ENCODE measurements at regions not wholly inside any gene's neighbourhood (a gene's known extent, or its start where the extent isn't known, plus 50 kb on each side); places are given as distances from the start of the nearest gene placed in this dataset.

DNA sequence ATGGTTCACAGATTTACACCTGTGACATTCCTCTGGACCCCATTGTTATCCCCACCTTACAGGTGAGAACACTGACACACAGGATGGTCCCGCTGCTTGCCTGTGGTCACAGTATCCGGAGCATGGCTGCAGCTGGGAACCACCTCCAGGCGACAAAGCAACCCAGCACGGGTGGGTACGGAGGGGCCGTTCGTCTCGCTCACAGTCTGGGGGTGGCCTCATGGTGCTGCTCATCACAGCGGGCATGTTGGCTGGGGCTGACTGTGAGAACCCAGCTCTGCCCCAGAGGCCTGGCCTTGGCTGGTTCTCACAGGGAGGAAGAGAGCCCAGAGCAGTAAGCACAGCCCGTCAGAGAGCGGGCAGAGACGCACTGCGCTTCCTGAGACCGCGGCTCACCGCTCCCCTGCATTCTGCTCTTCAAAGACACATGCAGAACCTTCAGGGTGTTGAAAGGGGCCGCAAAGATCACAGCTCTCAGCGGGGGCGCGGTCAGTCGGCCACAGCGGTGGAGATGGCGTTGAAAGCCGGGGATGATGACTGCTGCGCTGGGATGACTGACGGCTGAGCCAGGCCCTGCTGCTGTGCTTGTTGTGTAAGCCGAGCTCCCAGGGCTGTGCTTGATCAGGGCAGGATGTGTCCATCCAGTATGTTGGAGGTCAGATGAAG is 423.0 kb downstream of the BRD1 start:
- in situ Hi-C loops (cut with HindIII; ENCODE audit: extremely low pct_ligation_motif_present, low pct_unique_long_range_greater_than_20kb) = no loop called here
- no peak for ATAC-seq
- intact Hi-C loops (cut with micrococcal nuclease; ENCODE audit: unreplicated experiment) = no loop called here
- TF ChIP-seq, protein P1, sequence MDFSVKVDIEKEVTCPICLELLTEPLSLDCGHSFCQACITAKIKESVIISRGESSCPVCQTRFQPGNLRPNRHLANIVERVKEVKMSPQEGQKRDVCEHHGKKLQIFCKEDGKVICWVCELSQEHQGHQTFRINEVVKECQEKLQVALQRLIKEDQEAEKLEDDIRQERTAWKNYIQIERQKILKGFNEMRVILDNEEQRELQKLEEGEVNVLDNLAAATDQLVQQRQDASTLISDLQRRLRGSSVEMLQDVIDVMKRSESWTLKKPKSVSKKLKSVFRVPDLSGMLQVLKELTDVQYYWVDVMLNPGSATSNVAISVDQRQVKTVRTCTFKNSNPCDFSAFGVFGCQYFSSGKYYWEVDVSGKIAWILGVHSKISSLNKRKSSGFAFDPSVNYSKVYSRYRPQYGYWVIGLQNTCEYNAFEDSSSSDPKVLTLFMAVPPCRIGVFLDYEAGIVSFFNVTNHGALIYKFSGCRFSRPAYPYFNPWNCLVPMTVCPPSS (IDR thresholded peaks at IDR 0.05) = no peak
- TF ChIP-seq, protein P2, sequence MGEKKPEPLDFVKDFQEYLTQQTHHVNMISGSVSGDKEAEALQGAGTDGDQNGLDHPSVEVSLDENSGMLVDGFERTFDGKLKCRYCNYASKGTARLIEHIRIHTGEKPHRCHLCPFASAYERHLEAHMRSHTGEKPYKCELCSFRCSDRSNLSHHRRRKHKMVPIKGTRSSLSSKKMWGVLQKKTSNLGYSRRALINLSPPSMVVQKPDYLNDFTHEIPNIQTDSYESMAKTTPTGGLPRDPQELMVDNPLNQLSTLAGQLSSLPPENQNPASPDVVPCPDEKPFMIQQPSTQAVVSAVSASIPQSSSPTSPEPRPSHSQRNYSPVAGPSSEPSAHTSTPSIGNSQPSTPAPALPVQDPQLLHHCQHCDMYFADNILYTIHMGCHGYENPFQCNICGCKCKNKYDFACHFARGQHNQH (CRISPR knock-in tag; IDR thresholded peaks at IDR 0.05) = no peak
- TF ChIP-seq SSRP1 (CRISPR knock-in tag; IDR thresholded peaks at IDR 0.05) (no peak), PAWR (CRISPR knock-in tag; IDR thresholded peaks at IDR 0.05; ENCODE audit: borderline replicate concordance) (no peak), TBL1XR1 (IDR thresholded peaks at IDR 0.05; ENCODE audit: borderline replicate concordance, low read length, partially characterized antibody) (no peak), ZNF253 (CRISPR knock-in tag; IDR thresholded peaks at IDR 0.05; ENCODE audit: borderline replicate concordance) (no peak), AKAP8 (CRISPR knock-in tag; IDR thresholded peaks at IDR 0.05) (no peak), ZNF841 (CRISPR knock-in tag; IDR thresholded peaks at IDR 0.05; ENCODE audit: borderline replicate concordance) (no peak)
- TF ChIP-seq, protein P3, sequence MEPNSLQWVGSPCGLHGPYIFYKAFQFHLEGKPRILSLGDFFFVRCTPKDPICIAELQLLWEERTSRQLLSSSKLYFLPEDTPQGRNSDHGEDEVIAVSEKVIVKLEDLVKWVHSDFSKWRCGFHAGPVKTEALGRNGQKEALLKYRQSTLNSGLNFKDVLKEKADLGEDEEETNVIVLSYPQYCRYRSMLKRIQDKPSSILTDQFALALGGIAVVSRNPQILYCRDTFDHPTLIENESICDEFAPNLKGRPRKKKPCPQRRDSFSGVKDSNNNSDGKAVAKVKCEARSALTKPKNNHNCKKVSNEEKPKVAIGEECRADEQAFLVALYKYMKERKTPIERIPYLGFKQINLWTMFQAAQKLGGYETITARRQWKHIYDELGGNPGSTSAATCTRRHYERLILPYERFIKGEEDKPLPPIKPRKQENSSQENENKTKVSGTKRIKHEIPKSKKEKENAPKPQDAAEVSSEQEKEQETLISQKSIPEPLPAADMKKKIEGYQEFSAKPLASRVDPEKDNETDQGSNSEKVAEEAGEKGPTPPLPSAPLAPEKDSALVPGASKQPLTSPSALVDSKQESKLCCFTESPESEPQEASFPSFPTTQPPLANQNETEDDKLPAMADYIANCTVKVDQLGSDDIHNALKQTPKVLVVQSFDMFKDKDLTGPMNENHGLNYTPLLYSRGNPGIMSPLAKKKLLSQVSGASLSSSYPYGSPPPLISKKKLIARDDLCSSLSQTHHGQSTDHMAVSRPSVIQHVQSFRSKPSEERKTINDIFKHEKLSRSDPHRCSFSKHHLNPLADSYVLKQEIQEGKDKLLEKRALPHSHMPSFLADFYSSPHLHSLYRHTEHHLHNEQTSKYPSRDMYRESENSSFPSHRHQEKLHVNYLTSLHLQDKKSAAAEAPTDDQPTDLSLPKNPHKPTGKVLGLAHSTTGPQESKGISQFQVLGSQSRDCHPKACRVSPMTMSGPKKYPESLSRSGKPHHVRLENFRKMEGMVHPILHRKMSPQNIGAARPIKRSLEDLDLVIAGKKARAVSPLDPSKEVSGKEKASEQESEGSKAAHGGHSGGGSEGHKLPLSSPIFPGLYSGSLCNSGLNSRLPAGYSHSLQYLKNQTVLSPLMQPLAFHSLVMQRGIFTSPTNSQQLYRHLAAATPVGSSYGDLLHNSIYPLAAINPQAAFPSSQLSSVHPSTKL (CRISPR knock-in tag; IDR thresholded peaks at IDR 0.05) = no peak
- TF ChIP-seq, protein P4, sequence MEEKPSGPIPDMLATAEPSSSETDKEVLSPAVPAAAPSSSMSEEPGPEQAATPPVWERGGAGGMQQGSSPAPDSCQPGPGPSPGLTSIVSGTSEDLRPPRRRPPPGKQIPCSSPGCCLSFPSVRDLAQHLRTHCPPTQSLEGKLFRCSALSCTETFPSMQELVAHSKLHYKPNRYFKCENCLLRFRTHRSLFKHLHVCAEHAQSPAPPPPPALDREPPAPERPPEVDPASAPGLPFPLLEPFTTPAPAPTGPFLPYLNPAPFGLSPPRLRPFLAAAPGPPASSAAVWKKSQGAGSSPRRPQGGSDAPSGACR (CRISPR knock-in tag; IDR thresholded peaks at IDR 0.05) = no peak
- TF ChIP-seq, protein P5, sequence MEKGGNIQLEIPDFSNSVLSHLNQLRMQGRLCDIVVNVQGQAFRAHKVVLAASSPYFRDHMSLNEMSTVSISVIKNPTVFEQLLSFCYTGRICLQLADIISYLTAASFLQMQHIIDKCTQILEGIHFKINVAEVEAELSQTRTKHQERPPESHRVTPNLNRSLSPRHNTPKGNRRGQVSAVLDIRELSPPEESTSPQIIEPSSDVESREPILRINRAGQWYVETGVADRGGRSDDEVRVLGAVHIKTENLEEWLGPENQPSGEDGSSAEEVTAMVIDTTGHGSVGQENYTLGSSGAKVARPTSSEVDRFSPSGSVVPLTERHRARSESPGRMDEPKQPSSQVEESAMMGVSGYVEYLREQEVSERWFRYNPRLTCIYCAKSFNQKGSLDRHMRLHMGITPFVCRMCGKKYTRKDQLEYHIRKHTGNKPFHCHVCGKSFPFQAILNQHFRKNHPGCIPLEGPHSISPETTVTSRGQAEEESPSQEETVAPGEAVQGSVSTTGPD (CRISPR knock-in tag; IDR thresholded peaks at IDR 0.05) = no peak
- TF ChIP-seq, protein P6, sequence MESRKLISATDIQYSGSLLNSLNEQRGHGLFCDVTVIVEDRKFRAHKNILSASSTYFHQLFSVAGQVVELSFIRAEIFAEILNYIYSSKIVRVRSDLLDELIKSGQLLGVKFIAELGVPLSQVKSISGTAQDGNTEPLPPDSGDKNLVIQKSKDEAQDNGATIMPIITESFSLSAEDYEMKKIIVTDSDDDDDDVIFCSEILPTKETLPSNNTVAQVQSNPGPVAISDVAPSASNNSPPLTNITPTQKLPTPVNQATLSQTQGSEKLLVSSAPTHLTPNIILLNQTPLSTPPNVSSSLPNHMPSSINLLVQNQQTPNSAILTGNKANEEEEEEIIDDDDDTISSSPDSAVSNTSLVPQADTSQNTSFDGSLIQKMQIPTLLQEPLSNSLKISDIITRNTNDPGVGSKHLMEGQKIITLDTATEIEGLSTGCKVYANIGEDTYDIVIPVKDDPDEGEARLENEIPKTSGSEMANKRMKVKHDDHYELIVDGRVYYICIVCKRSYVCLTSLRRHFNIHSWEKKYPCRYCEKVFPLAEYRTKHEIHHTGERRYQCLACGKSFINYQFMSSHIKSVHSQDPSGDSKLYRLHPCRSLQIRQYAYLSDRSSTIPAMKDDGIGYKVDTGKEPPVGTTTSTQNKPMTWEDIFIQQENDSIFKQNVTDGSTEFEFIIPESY (CRISPR knock-in tag; IDR thresholded peaks at IDR 0.05) = no peak
- TF ChIP-seq, protein P7, sequence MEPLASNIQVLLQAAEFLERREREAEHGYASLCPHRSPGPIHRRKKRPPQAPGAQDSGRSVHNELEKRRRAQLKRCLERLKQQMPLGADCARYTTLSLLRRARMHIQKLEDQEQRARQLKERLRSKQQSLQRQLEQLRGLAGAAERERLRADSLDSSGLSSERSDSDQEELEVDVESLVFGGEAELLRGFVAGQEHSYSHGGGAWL (CRISPR knock-in tag; IDR thresholded peaks at IDR 0.05) = no peak

More for the DNA sequence above, 423.0 kb downstream of the BRD1 start:
- DNase-seq (ENCODE audit: low spot score) (no peak), FAIRE-seq (no peak)
- Histone ChIP-seq H3K9me3 (ENCODE audit: low read length) (no peaks in the 10 kb centered on the region), H3K4me1 (ENCODE audit: insufficient read depth, low read length) (no peaks in the 10 kb centered on the region), H3K79me2 (ENCODE audit: insufficient read depth, low read length) (no peaks in the 10 kb centered on the region), H3K4me3 (replicated peaks in 1 of 3; ENCODE audit: insufficient read depth in 1 of 3, low read depth in 2 of 3, low read length in 3 of 3) (no peak overlapping the region), H3K9ac (ENCODE audit: insufficient read depth, low read depth, low read length) (no peak overlapping the region), H3K36me3 (replicated peaks in 1 of 2; ENCODE audit: control insufficient read depth in 1 of 2, insufficient read depth in 2 of 2, low read length in 2 of 2) (no peaks in the 10 kb centered on the region), H3K4me2 (ENCODE audit: low read depth, low read length) (no peak overlapping the region), H2AFZ (ENCODE audit: low read length) (no peak overlapping the region), H3K27me3 (ENCODE audit: control insufficient read depth in 1 of 2, insufficient read depth in 2 of 2, low read length in 2 of 2) (peaks cover 0 to 61% of the 10 kb centered on the region in 2 experiments; a peak in 4 of 5 replicates), H4K20me1 (ENCODE audit: insufficient read depth, low read length) (no peaks in the 10 kb centered on the region), H3K27ac (ENCODE audit: extremely low read length, insufficient read depth, low read length) (no peak overlapping the region)
- no TSS peak for BruUV-seq (replicated peaks)
- 29% methylated on average over 14 of the region's 27 CpGs for WGBS (ENCODE audit: low lambda C conversion rate)
- ChIA-PET POLR2A (no interaction called here), CTCF (ENCODE audit: low intra/inter-chr PET ratio, low total read pairs) (no interaction called here)

Data from HepG2 (cell line).